GM18499 (cell line): ENCODE measurements at regions not wholly inside any gene's neighbourhood (a gene's known extent, or its start where the extent isn't known, plus 50 kb on each side); places are given as distances from the start of the nearest gene placed in this dataset.

Experiments
- ATAC-seq: cut with Tn5 transposase; IDR thresholded peaks from one replicate; pipeline ENCODE4 v1.9.1; 2021; ENCODE audit warnings: moderate number of reproducible peaks; ENCODE audit not compliant: insufficient read depth, unreplicated experiment

DNA sequence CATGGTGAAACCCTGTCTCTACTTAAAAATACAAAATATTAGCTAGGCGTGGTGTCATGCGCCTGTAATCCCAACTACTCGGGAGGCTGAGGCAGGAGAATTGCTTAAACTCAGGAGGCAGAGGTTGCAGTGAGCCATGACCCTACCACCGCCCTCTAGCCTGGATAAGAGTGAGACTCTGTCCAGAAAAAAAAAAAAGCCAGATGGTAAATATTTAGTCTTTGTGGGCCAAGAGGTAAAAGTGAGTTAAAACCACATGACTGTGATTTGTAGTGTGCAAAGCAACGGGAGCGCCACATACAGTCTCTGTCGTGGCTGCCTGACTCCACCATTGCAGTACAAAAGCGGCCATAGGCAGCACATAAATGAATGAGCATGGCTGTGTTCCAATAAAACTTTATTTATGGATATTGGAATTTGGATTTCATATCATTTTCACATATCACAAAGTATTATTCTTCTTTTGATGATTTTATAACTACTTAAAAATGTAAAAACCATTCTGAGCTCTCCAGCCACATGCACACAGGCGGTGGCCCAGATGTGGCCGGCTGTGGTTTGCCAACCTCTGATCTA, 51.8 kb upstream of the CASZ1 start:
- no peak for ATAC-seq

DNA sequence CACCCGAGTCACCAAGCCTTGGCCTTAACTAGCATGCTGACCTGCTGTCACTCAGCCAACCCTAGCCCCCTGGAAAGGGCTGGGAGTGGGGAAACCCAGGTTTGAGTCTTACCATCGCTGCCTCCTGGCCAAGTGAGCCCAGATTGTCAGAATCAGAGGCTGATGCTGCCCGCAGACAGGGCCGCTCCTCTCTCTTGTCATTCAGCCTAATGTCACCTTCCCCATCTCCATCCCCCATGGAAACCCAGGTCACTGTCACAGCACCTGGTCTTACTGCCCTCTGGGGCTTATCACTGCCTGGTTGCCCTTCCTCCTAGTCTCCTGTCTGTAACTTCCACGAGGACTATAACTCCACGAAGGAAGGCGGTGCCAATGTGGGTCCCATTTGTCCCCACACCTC, 53.6 kb upstream of the CASZ1 start:
- no peak for ATAC-seq

DNA sequence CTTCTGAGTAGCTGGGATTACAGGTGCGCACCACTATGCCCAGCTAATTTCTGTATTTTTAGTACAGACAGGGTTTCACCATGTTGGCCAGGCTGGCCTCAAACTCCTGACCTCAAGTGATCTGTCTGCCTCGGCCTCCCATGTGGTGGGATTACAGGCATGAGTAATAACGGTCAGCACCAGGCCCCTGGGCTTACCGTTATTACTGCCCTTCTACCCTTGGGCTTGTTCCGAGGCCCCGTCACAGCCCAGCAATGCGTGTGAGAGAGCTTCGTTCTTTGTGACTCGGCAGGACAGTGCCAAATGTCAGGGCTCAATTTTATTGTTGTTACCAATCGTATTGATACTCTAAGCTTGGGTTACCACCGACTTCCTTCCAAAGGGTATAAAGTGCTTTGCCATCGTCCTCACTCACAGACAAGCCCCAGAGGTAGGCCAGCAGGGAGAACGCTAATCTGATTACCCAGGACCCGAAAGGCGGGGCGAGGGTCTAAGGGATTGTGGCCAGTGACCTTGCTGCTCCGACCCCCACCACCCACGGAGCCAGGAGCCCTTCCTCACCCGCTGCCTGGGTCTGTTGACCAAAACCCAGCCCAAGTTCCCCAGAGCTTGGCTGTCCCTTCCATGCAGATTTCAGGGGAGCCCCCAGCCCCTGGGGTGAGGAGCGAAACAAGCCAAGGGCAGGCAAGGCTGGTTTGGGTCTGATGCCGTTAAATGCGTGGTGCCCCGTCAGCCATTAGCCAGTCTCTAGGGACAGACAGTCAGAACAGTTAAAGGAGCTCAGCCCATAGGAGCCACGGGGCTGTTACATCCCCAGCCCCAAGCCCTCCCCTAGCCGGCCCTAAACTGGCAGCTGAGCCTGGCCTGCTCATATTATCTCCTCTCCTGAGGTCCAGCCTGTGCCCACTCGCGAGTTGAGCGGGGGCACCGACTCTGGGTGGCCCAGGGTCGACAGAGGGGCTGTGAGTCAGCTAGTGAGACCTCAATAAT, 54.9 kb upstream of the CASZ1 start:
- ATAC-seq, result no peak

DNA sequence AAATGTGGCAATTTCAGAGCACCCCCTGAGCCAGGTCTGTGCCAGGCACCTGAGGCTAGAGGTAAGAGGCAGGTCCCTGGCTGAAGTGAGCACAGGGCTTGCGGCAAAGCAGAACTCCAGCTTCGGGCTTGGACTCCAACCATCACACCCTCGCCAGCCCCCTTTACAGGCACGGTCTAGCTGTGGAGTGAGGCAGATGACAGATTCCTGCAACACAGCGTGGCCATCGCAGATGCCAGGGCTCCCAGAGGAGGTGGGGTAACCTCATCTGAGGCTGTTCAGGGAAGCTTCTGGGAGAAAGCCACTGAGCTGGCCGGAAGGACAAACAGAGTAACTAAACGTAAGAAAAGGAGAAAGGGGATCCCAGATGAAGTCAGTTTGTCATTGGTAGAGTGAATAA, 55.6 kb upstream of the CASZ1 start:
- no peak for ATAC-seq

DNA sequence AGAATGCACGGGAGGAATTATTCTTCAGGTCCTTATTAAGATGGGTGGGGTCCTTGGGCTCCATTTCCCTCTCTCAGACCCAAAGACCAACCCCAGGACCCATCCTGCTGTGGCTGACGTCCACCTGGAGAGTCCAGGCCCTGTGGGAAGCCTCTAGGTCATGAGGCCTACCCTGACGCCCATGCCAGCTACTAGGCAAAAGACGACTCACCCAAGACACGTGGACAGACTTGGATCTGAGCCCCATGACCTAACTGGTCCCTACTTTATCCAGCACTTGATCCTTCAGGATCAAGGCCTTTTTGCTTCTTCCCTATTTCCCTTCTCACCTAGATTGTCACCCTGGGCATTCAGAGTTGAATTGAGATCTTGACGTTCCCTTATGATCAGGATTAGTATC, 56.0 kb upstream of the CASZ1 start:
- no peak for ATAC-seq

DNA sequence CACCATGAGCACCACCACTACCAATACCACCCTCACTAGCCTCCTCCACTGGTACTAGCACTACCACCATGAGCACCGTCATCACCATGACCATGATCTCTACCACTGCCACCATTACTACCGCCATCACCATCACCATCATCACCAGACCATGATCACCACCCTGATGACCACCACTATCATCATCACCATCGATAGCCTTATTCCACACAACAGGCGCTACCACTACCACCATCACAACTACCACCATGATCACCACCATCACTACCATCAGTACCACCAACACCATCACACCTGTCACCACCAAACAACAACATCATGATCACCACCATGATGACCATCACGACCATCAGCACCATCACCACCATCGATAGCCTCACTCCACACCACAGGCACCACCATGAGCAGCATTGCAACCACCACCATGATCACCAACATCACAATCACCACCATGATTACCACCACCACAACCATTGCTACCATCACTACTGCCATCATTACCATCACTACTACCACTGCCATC, 56.6 kb upstream of the CASZ1 start:
- no peak for ATAC-seq

DNA sequence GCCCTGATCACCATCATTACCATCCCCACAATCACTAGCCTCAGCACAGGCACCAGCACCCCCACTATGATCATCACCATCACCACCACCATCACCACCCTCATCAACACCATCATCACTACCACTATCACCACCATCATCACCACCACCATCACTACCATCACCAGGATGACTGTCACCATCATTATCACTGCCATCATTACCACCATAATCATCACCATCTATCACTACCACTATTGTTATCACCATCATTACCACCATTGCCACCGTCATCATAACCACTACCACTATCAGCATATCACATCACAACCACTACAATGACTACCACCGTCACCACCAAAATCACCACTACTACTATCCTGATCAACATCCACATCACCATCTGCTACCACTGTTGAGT, 57.3 kb upstream of the CASZ1 start:
- no peak for ATAC-seq

DNA sequence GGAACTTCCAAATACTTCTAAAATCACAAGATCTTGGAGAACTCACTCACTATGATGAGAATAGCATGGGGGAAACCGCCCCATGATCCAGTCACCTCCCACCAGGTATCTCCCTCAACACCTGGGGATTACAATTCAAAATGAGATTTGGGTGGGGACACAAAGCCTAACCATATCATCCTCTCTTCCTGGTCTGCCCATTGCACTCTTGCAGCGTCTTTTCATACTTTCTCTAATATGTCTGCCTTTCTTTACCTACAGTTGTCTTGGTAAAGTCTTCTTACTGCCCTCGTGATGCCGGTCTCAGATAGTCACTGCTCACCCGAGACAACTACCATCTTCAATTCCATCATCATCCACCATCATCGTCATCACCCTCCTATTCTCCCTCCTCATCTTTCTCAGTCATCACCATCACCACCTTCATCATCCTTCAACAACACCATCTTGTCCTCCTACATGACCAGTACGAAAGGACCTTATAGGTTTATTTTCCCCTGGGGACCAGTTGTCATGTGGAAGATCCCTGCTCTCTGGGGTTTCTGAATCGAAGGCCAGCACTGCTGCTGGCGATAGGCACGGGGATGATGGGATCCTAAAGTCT, 58.5 kb upstream of the CASZ1 start:
- no peak for ATAC-seq

DNA sequence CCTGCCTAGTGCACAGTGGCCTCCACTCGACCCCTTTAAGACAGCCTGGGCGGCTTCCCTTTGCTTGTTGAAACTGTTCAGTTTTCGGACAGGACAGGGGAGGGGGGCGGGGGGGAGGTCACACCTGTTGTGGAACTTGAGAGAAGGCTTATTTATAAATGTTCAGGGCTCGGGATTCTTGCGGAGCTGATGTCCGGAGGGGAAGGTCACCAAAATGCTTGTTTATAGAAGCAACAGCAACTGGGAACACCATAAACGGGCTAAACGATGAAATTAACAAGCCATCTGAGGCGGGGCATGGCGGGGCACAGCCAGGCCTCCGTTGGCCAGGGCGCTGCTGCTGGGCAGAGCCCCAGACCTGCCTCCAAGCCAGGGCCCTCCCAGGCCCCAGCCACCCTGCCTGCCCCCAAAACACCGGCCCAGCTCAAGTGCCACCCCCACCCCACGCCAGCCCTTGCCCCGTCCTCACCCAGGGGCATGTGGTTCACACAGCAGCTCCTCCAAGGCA, 59.8 kb upstream of the CASZ1 start:
- ATAC-seq, result no peak

DNA sequence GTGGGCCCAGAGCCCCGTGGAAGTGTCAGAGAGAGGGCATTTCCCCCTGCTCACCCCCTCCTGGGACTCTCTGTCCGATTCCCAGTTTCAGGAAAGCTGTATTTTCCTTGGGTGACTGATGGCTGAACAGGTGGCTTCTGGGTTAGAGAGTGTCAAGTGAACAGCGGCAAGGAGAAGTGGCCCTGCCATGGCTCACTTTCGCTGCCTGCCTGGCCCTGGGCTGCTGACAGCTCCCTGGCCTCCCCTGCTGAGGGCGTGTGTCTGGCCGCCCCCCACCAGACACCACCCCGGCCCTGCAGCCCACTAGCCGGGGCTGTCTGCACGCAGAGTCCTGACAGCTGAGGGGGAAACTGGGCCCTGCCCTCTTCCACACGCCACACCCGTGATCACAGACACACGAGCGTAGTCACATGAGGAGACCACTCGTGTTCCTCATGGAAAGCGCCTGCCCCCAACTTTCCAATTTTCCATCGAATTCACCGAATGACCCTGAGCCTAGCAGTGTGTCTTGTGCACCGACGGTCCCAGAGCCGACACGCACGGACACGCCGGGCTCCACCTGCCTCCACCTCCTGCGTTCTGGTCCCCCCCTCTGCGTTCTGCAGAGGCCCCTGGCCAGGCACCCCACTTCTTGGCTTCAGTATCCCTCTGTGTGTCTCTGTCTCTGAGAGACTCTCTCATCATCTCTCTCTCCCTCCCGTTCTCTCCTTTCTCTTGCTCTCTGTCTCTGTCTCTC, 60.6 kb upstream of the CASZ1 start:
- ATAC-seq, result no peak

DNA sequence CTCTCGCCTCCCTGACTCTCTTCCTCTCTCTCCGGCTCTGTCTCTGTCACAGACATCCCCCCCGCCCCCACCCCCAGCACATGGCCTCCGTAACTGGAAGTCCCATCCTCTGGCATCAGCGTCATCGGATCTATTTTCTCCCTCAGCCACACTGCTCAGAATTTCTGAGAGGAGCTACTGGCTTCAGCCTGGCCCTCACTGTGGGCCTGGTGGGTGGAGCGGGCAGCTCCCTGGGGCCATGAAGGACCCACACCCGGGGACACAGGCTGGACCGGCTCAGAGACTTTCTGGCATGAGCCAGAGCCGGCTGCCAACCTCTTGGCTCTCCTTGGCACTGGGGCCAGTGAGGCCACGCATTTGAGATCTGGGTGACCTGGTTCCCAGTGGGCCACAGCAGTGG, 61.2 kb upstream of the CASZ1 start:
- no peak for ATAC-seq

DNA sequence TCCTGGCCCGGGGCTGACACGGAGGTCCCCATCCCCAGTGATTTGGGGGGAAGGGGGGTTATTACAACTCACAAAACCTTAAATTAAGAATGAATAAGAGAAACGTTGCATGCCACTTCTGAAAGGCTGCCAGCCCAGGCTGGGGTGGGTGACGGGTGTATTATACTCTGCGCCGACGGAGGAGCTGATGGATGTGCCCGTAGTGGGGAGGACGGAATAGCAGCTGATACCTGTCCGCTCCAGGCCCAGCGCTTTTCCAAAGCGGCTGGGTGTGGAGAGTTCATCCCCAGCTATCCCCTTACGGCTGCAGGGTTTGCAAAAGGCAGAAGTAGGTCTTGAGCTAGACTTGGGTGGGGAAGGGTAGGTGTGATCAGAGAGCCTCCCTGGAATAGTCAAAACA, 63.8 kb upstream of the CASZ1 start:
- ATAC-seq, result no peak

DNA sequence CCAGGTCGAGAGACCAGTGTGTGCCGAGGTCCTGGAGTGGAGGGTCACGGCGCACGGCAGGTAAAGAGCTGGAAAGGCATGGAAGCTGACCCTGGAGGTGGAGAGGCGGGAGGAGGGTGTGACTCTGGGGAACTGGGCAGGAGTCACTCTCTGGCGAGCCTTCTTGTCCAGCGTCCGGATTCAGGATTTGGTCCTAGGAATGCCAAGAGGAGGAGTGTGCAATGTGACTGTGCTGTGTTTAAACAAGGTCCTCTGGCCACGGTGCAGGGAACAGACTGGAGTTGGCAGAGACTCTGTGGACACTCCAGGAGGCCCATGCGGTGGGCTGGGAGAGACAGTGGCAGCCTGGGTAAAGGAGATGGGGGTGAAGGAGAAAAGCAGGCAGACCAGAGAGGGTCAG, 64.2 kb upstream of the CASZ1 start:
- ATAC-seq, result no peak

DNA sequence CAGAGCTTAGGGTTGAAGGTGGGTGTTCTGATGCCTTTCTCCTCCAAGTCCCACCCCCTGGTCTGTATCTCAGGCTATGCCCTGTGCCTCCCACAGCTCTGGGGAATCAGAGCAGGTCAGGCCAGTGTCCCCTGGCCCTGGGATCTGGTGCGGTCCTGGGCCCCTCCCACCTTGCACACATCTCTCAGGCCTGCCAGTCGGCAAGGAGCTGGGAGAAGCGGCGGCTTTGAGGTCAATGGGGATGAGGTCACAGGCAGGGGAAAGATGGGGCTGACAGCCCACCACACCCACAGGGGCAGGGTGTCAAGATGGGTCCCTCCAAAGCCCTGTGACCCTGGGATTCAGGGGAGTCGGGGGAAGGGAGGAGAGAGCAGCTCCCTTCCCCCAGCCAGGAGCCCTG, 65.4 kb upstream of the CASZ1 start:
- no peak for ATAC-seq

DNA sequence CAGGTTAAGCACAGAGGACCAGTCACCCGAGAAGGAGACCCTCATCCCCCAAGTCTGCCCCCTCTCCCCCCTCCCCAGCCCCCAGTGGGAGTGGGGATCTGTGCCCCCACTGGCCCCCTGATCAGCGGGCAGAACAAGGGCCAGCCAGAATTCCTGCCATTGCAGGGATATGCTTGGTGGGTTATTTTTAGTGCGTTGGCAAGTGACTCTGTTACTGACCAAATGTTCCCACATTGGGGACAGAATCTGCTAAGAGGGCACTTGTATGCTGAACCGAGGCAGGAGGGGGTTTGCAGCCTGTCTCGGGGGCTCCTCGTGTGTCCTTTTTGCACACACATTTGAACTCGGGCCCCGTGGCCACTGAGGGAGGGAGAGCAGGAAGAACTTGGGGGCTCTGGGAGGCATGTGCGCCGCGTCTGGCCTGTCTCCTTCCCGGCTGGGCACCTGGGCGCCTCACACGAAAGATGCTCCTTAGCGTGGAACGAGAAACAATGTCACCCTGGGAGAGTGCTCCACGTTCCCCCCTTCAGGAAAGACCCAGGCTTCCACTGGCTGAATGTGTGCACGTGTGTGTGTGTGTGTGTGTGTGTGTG, 66.4 kb upstream of the CASZ1 start:
- ATAC-seq, result no peak

DNA sequence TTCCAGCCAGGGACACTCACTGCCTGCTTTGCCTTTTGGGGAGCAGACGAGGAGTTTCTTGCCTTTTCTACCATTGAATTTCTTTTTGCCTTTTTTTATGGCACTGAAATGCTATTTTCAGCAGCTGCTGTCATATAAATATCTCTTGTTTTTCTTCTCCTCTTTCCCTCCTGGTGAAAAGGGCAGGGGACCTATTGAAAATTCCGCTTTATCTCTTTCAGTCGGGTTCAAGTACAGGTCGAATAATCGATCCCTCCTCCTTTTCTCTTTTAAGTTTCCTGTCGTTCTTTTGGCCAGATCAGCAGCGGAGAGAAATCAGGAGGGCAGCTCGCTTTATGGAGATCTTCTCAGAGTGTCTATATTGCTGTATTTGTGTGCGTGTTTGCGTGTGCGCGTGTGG, 67.4 kb upstream of the CASZ1 start:
- ATAC-seq, result no peak

DNA sequence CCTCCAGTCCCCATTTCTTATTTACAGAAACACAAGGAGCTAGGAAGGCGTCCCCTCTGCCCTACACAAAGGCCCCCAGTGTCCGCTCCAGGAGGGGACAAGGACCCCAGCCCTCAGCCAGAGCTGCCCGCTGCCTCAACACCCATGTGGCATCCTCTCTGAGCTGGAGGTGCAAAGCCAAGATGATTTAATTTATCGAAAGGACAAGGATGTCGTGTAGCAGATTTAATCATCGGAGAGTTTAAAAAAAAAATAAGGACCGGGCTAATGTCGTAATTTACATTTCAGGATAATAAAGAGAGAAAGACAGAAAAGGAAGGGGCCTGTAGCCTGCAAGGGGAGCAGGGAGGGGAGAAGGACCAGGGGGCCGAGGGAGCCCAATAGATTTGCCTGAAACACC, 68.3 kb upstream of the CASZ1 start:
- no peak for ATAC-seq

DNA sequence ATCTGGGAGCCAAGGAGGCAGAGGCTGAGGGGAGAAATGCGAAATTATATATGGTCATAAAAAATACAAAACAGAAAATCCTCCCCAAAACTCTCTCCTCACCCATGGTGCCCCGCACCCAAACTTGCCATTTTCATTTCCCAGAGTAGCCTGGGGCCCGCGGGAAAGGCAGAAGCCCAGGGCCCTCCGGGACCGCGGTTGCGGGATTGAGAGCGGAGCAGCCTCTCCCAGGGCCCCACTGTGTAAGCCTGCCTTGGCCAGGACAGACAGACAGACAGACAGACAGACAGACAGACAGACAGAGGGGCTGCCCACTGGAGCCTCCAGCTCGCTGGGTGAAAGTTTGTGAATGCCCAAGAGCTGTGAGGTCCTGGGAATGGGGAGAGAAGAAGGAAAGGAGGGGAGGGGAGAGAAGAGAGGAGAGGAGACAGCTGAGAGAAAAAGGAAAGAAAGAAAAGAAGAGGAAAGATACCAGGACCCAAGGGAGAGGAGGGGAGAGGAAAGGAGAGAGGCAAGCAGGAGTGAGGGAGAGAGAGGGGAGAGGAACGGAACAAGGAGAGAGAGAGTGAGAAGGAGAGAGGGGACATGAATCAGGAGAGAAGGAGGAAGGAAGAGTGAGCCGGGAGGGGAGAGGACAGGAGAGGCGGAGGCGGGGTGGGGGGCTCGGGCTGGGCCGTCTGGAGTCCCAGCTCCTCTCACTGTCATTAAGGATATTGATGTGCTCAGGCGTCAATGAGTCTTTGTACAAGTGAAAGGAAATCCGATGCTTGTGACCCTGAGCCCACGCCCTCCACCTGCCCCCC, 69.3 kb upstream of the CASZ1 start:
- ATAC-seq, result no peak
